H9 (cell line): ENCODE measurements at regions not wholly inside any gene's neighbourhood (a gene's known extent, or its start where the extent isn't known, plus 50 kb on each side); places are given as distances from the start of the nearest gene placed in this dataset.

ENCODE experiments used
- DNase-seq: peaks from one replicate; pipeline ENCODE4 v3.0.0-alpha.2; 2017
- H2AFZ ChIP-seq: one replicate; pipeline ENCODE4 v1.6.1; 2013; ENCODE audit warnings: mild to moderate bottlenecking, low read length, control low read depth, moderate library complexity
- H2AK5ac ChIP-seq: 2 replicates; pipeline ENCODE4 v1.6.1; 2013; ENCODE audit warnings: low read length, control low read depth, mixed read lengths; ENCODE audit not compliant: insufficient read length
- H2BK120ac ChIP-seq: one replicate; pipeline ENCODE4 v1.6.1; 2013; ENCODE audit warnings: low read depth, mild to moderate bottlenecking, low read length, control low read depth, inconsistent platforms; ENCODE audit not compliant: poor library complexity, severe bottlenecking
- H2BK12ac ChIP-seq: 2 replicates; pipeline ENCODE4 v1.6.1; 2013; ENCODE audit warnings: low read length, control low read depth, mixed read lengths, low read depth; ENCODE audit not compliant: insufficient read length
- H2BK15ac ChIP-seq: 2 replicates; pipeline ENCODE4 v1.6.1; 2013; ENCODE audit warnings: low read depth, low read length, control low read depth
- H2BK20ac ChIP-seq: one replicate; pipeline ENCODE4 v1.6.1; 2013; ENCODE audit warnings: low read depth, mild to moderate bottlenecking, low read length, control low read depth, inconsistent platforms; ENCODE audit not compliant: poor library complexity, severe bottlenecking
- H2BK5ac ChIP-seq: 2 replicates; pipeline ENCODE4 v1.6.1; 2013; ENCODE audit warnings: low read length, control low read depth, mixed read lengths; ENCODE audit not compliant: insufficient read length
- H3K14ac ChIP-seq: 2 replicates; pipeline ENCODE4 v1.6.1; 2013; ENCODE audit warnings: low read length, control low read depth; ENCODE audit not compliant: insufficient read depth
- H3K18ac ChIP-seq: 2 replicates; pipeline ENCODE4 v1.6.1; 2013; ENCODE audit warnings: low read depth, mild to moderate bottlenecking, mixed read lengths, low read length, control low read depth; ENCODE audit not compliant: insufficient read length
- H3K23ac ChIP-seq: 2 replicates; pipeline ENCODE4 v1.6.1; 2013; ENCODE audit warnings: low read length, control low read depth, mixed read lengths, low read depth; ENCODE audit not compliant: insufficient read length
- H3K23me2 ChIP-seq: 2 replicates; pipeline ENCODE4 v1.6.1; 2013; ENCODE audit warnings: low read depth, mild to moderate bottlenecking, mixed read lengths, low read length, control low read depth; ENCODE audit not compliant: insufficient read length, poor library complexity, severe bottlenecking
- H3K27ac ChIP-seq: 2 replicates; pipeline ENCODE4 v1.5.1; 2013; ENCODE audit warnings: low read length, control low read depth, mixed read lengths, low read depth; ENCODE audit not compliant: insufficient read length
- H3K27me3 ChIP-seq: 2 replicates; pipeline ENCODE4 v1.6.1; 2013; ENCODE audit warnings: low read length, control low read depth, inconsistent platforms; ENCODE audit not compliant: insufficient read depth
- H3K4ac ChIP-seq: 2 replicates; pipeline ENCODE4 v1.6.1; 2013; ENCODE audit warnings: low read depth, mild to moderate bottlenecking, control low read depth, inconsistent platforms, low read length, moderate library complexity
- H3K4me1 ChIP-seq: 2 replicates; pipeline ENCODE4 v1.6.1; 2013; ENCODE audit warnings: low read length, control low read depth, inconsistent platforms; ENCODE audit not compliant: insufficient read depth
- H3K4me2 ChIP-seq: 2 replicates; pipeline ENCODE4 v1.6.1; 2013; ENCODE audit warnings: low read length, control low read depth, mixed read lengths; ENCODE audit not compliant: insufficient read length, insufficient read depth
- H3K56ac ChIP-seq: 2 replicates; pipeline ENCODE4 v1.6.1; 2013; ENCODE audit warnings: low read depth, mild to moderate bottlenecking, mixed read lengths, low read length, control low read depth; ENCODE audit not compliant: insufficient read length
- H3K79me1 ChIP-seq: 2 replicates; pipeline ENCODE4 v1.6.1; 2013; ENCODE audit warnings: low read depth, mild to moderate bottlenecking, moderate library complexity, low read length, control low read depth, inconsistent platforms; ENCODE audit not compliant: insufficient read depth, poor library complexity, severe bottlenecking
- H3K79me2 ChIP-seq: 2 replicates; pipeline ENCODE4 v1.6.1; 2013; ENCODE audit warnings: low read length, control low read depth, inconsistent platforms; ENCODE audit not compliant: insufficient read depth
- H3K9ac ChIP-seq: 2 replicates; pipeline ENCODE4 v1.6.1; 2013; ENCODE audit warnings: low read length, control low read depth, mixed read lengths; ENCODE audit not compliant: insufficient read length; ENCODE audit errors: extremely low read depth
- H3K9me3 ChIP-seq: one replicate; pipeline ENCODE4 v1.6.1; 2013; ENCODE audit warnings: low read depth, low read length, inconsistent platforms; ENCODE audit not compliant: control insufficient read depth
- H3T11ph ChIP-seq: one replicate; pipeline ENCODE4 v1.6.1; 2013; ENCODE audit warnings: mild to moderate bottlenecking, low read length, control low read depth, inconsistent platforms
- H4K20me1 ChIP-seq: one replicate; pipeline ENCODE4 v1.6.1; 2013; ENCODE audit not compliant: control insufficient read depth, insufficient read length, insufficient read depth
- H4K5ac ChIP-seq: 2 replicates; pipeline ENCODE4 v1.6.1; 2013; ENCODE audit warnings: low read depth, mild to moderate bottlenecking, mixed read lengths, low read length, control low read depth; ENCODE audit not compliant: insufficient read length
- H4K8ac ChIP-seq: replicated peaks from 2 replicates; pipeline ENCODE4 v1.6.1; 2013; ENCODE audit warnings: low read length, control low read depth, mixed read lengths, low read depth; ENCODE audit not compliant: insufficient read length
- H4K91ac ChIP-seq: 2 replicates; pipeline ENCODE4 v1.6.1; 2013; ENCODE audit warnings: low read depth, mild to moderate bottlenecking, moderate library complexity, mixed read lengths, low read length, control low read depth; ENCODE audit not compliant: insufficient read length
- H3K27ac Mint-ChIP-seq, 3 experiments: 2 replicates in 2 of 3; 3 replicates in 1 of 3; pipeline ENCODE4 v1.8.0; 2020 to 2021; ENCODE audit warnings: mixed read lengths in 3 of 3, mild to moderate bottlenecking in 1 of 3, moderate library complexity in 1 of 3
- H3K27me3 Mint-ChIP-seq: 2 replicates; pipeline ENCODE4 v1.8.0; 2021; ENCODE audit warnings: low read depth, mild to moderate bottlenecking, moderate library complexity, mixed read lengths
- H3K36me3 Mint-ChIP-seq, 3 experiments: 2 replicates in 2 of 3; 3 replicates in 1 of 3; pipeline ENCODE4 v1.8.0; 2020 to 2021; ENCODE audit warnings: low read depth in 3 of 3, mixed read lengths in 3 of 3; ENCODE audit not compliant: insufficient read depth in 1 of 3
- H3K4me1 Mint-ChIP-seq, 2 experiments: 2 replicates each; pipeline ENCODE4 v1.8.0; 2020; ENCODE audit warnings: mixed read lengths in 2 of 2
- H3K4me3 Mint-ChIP-seq, 2 experiments: 2 replicates in 1 of 2; 3 replicates in 1 of 2; pipeline ENCODE4 v1.8.0; 2020 to 2021; ENCODE audit warnings: mild to moderate bottlenecking in 2 of 2, mixed read lengths in 2 of 2, moderate library complexity in 1 of 2
- H3K9me3 Mint-ChIP-seq, 2 experiments: 2 replicates in 1 of 2; 3 replicates in 1 of 2; pipeline ENCODE4 v1.8.0; 2020; ENCODE audit warnings: mild to moderate bottlenecking in 2 of 2, mixed read lengths in 2 of 2, moderate library complexity in 1 of 2
- WGBS: extraction: QIAGEN DNeasy Blood & Tissue Kit; methylation state at CpG from one replicate; pipeline ENCODE4 v1.1.7; 2013; ENCODE audit warnings: missing lambda C conversion rate, low lambda C conversion rate, mixed read lengths; ENCODE audit not compliant: insufficient read length; ENCODE audit errors: extremely low coverage; 5-methylcytosine and 5-hydroxymethylcytosine counted together
- TF ChIP-seq, protein P1 (sequence below): fragments of 200-600 bp; sonication (generic); conservative IDR thresholded peaks from 3 replicates; pipeline ENCODE4 v1.8.0; 2021; ENCODE audit warnings: antibody characterized with exemption, mild to moderate bottlenecking

DNA sequence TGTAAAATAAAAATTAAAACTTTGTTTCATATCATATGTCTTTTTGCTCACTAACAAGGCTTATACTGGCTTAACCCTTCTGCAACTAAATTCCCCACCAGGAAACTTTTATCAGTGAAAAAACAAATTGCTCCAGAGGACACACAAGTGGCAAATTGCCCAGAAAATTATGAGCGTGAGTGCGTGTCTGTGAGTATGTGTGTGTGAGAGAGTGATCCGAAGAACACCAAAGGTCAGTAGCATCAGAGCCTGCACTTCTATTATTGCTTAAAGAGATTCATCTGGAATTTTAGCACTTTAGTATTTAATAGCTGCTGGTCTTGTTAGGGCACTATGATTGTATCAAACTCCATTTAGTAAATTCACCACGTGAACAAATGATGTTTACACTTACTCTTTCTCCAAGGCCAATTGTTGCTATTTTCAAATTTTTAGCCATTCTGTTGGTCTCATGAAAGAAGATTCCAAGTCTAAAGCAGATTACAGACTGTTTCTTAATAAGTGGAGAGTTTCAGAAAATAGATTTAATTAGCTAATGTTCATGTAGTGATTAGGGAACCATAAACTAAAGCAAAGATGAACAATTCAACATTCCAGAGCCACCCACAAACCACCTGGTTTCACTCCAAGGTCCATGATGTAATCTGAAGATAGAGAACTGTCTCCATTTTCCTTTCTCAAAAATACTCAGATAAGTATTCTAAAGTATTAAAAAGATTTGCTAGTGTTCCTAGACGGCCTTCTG, 91.1 kb upstream of the IL12A start:
- Histone ChIP-seq H3K4ac (no peak overlapping the region), H2BK120ac (no peak overlapping the region), H2BK15ac (no peak overlapping the region), H3K79me2 (no peaks in the 10 kb centered on the region), H3K4me1 (no peaks in the 10 kb centered on the region), H3K9ac (no peak overlapping the region), H4K5ac (no peak overlapping the region), H3K18ac (no peak overlapping the region), H3K4me2 (no peak overlapping the region), H2BK12ac (no peak overlapping the region), H3K9me3 (no peaks in the 10 kb centered on the region), H4K8ac (no peak overlapping the region), H3K14ac (no peak overlapping the region), H3T11ph (no peak overlapping the region), H2BK5ac (no peak overlapping the region), H3K23ac (no peak overlapping the region), H3K79me1 (no peaks in the 10 kb centered on the region), H2AFZ (no peak overlapping the region), H3K56ac (no peak overlapping the region), H2AK5ac (no peak overlapping the region), H4K91ac (no peak overlapping the region), H4K20me1 (no peaks in the 10 kb centered on the region), H3K27me3 (no peaks in the 10 kb centered on the region), H3K27ac (no peak overlapping the region), H3K23me2 (no peaks in the 10 kb centered on the region), H2BK20ac (no peak overlapping the region)
- DNase-seq: no peak
- Mint-ChIP-seq H3K36me3 (peaks cover 0 to 11% (median 2%) of the 10 kb centered on the region in 3 experiments; a peak in 5 of 7 replicates), H3K4me1 (peaks cover 0 to 2% of the 10 kb centered on the region in 2 experiments; a peak in 2 of 4 replicates), H3K27me3 (no peaks in the 10 kb centered on the region), H3K9me3 (no peaks in the 10 kb centered on the region), H3K4me3 (no peak overlapping the region), H3K27ac (no peak overlapping the region)
- TF ChIP-seq, protein P1, sequence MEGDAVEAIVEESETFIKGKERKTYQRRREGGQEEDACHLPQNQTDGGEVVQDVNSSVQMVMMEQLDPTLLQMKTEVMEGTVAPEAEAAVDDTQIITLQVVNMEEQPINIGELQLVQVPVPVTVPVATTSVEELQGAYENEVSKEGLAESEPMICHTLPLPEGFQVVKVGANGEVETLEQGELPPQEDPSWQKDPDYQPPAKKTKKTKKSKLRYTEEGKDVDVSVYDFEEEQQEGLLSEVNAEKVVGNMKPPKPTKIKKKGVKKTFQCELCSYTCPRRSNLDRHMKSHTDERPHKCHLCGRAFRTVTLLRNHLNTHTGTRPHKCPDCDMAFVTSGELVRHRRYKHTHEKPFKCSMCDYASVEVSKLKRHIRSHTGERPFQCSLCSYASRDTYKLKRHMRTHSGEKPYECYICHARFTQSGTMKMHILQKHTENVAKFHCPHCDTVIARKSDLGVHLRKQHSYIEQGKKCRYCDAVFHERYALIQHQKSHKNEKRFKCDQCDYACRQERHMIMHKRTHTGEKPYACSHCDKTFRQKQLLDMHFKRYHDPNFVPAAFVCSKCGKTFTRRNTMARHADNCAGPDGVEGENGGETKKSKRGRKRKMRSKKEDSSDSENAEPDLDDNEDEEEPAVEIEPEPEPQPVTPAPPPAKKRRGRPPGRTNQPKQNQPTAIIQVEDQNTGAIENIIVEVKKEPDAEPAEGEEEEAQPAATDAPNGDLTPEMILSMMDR: no peak
- no CpG with 5 or more reads among the region's 5 CpGs for WGBS
